ENCODE measurements at regions not wholly inside any gene's neighbourhood (a gene's known extent, or its start where the extent isn't known, plus 50 kb on each side); places are given as distances from the start of the nearest gene placed in this dataset.
"Not testable (repeated sequence)": the region's sequence is repeated elsewhere in the genome, so short reads cannot be mapped to it uniquely, and the experiment has no call there.

DNA sequence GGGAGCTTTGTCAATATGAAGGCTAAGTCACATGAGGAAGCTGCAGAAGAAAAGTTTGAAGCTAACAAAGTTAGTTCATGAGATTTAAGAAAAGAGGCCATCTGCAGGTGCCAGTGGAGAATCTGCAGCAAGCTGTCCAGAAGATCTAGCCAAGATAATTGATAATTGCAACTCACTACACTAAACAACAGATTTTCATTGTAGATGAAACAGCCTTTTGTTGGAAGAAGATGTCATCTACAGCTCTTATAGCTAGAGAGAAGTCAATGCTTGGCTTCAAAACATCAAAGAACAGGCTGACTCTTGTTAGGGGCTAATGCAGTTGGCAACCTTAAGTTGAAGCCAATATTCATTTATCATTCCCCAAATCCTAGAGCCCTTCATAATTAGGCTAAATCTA lies 83.7 kb downstream of the RIN2 start:
- peaks cover 0 to 4% (median 0%) of the 10 kb centered on the region in 4 donors for H3K9me3 ChIP-seq
- H3K27ac ChIP-seq, result no peak overlapping the region
- H3K4me3 ChIP-seq, result no peak overlapping the region
- no peak for DNase-seq
- H3K36me3 ChIP-seq, result peaks cover 0 to 7% (median 2%) of the 10 kb centered on the region in 4 donors
- H3K27me3 ChIP-seq, result no peaks in the 10 kb centered on the region
- H3K4me1 ChIP-seq, result no peaks in the 10 kb centered on the region
- no peak for TF ChIP-seq POLR2A (IDR thresholded peaks at IDR 0.05)
- intact Hi-C loops (cut with DNase I; ENCODE audit: low total_unique reads), result no loop called here

DNA sequence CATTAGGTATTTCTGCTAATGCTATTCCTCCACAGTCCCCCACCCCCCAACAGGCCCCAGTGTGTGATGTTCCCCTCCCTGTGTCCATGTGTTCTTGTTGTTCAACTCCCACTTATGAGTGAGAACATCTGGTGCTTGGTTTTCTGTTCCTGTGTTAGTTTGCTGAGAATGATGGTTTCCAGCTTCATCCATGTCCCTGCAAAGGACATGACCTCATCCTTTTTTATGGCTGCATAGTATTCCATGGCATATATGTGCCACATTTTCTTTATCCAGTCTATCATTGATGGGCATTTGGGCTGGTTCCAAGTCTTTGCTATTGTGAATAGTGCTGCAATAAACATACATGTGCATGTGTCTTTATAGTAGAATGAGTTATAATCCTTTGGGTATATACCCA lies 86.8 kb downstream of the RIN2 start:
- H3K9me3 ChIP-seq; intact Hi-C loops (cut with DNase I; ENCODE audit: low total_unique reads); H3K36me3 ChIP-seq; H3K27me3 ChIP-seq; H3K27ac ChIP-seq; DNase-seq; H3K4me3 ChIP-seq: not testable (repeated sequence)
- peaks cover 5 to 13% (median 8%) of the 10 kb centered on the region in 4 donors for H3K4me1 ChIP-seq

DNA sequence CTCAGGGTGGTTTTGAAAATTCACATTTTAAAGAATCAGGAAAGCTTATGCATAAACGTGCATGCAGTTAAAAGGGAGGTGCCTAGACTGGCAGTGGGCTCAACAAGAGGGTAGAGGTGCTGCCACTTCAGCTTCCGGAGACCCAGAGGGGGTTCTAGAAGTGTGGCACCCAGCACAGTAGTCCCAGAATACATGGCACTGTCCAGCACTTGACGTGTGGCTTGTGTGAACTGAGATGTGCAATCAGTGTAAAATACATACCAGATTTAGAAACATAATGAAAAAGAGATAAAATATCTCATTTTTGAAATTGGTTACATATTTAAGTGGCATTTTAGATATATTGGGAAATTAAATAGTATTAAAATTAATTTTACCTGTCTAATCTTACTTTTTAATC lies 89.3 kb downstream of the RIN2 start:
- Histone ChIP-seq H3K27me3 (no peaks in the 10 kb centered on the region), H3K27ac (no peak overlapping the region), H3K4me1 (peaks cover 5 to 20% (median 10%) of the 10 kb centered on the region in 4 donors), H3K4me3 (no peak overlapping the region), H3K36me3 (no peaks in the 10 kb centered on the region), H3K9me3 (peaks cover 0 to 3% (median 0%) of the 10 kb centered on the region in 4 donors)
- intact Hi-C loops (cut with DNase I; ENCODE audit: low total_unique reads), result no loop called here
- TF ChIP-seq EP300 (IDR thresholded peaks at IDR 0.05) (no peak), POLR2A (IDR thresholded peaks at IDR 0.05) (no peak), POLR2AphosphoS5 (IDR thresholded peaks at IDR 0.05) (no peak)
- TF ChIP-seq, protein P1, sequence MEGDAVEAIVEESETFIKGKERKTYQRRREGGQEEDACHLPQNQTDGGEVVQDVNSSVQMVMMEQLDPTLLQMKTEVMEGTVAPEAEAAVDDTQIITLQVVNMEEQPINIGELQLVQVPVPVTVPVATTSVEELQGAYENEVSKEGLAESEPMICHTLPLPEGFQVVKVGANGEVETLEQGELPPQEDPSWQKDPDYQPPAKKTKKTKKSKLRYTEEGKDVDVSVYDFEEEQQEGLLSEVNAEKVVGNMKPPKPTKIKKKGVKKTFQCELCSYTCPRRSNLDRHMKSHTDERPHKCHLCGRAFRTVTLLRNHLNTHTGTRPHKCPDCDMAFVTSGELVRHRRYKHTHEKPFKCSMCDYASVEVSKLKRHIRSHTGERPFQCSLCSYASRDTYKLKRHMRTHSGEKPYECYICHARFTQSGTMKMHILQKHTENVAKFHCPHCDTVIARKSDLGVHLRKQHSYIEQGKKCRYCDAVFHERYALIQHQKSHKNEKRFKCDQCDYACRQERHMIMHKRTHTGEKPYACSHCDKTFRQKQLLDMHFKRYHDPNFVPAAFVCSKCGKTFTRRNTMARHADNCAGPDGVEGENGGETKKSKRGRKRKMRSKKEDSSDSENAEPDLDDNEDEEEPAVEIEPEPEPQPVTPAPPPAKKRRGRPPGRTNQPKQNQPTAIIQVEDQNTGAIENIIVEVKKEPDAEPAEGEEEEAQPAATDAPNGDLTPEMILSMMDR (IDR thresholded peaks at IDR 0.05), result no peak
- DNase-seq, result no peak
- 79 to 90% (median 88%) methylated on average over 3 of the region's 3 CpGs for WGBS, 5 donors

DNA sequence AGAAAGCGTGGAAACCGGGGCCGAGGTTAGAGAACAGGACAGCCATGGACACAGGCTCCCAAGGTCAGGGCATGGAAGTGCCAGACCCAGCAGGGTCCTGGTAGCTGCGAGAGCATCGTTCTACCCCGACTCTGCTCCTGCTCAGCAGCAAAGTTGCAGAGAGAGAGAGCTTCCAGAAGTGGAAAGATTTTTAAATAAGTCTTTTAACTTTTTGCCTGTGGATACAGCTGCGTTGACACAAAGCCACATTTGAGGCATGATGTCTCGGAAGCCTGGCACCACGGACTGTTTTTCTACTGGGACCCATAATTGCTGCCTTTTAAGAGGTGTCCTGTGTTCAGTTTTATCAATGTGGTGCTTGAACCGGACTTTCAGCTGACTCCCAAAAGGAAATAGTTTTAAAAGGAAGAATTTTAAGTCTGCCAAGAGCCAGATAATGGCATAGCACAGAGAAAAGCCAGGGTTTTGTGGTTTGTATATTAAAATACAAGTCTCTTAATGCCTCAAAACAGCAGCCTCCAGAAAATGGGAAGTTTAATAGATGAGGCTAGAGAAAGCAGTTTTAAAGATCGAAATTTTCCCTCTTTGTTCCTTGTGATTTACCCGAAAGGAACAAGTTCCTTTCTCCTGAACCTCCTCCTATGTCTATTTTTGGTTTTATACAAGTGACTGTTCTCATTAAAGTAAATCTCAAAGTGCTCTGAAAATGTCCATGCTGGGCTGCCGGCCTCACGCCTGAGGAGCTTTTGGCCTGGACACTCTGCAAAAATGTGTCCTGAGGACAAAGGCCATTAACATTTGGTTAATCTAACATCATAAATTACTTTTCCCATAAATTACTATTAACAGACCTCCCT lies 91.5 kb downstream of the RIN2 start:
- H3K27ac ChIP-seq, result peak overlapping the region; percentile 24 to 80 (median 69)
- TF ChIP-seq, protein P1 (IDR thresholded peaks at IDR 0.05), result no peak
- TF ChIP-seq POLR2AphosphoS5 (IDR thresholded peaks at IDR 0.05) (no peak), POLR2A (IDR thresholded peaks at IDR 0.05) (no peak), EP300 (IDR thresholded peaks at IDR 0.05) (no peak)

DNA sequence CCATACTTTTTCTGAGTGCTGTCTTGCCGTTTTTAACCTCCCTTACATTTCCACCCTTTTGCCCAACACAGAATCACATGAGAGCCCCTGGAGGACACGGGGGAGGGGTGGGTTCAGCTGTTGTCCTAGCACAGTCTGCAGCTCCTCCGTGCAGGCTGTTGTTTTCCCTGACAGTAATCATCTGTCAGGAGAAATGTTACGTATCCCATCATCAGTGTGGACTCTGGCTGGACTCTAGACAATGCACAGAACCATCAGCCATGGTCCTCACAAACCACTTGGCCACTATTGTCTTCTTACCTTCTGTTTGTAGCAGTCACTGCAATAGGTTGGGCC lies 92.1 kb downstream of the RIN2 start:
- H3K27ac ChIP-seq, result peak overlapping the region in 4 of 5 donors; percentile 64 to 80 (median 72)
- peaks cover 5 to 20% (median 10%) of the 10 kb centered on the region in 4 donors for H3K4me1 ChIP-seq
- no peaks in the 10 kb centered on the region for H3K36me3 ChIP-seq
- H3K4me3 ChIP-seq, result no peak overlapping the region
- no peak for TF ChIP-seq POLR2AphosphoS5 (IDR thresholded peaks at IDR 0.05)
- TF ChIP-seq EP300 (IDR thresholded peaks at IDR 0.05), result no peak
- TF ChIP-seq, protein P1 (IDR thresholded peaks at IDR 0.05), result no peak
- no peak for TF ChIP-seq POLR2A (IDR thresholded peaks at IDR 0.05)
- DNase-seq, result peak in 1 of 2 donors; percentile 42
- intact Hi-C loops (cut with DNase I; ENCODE audit: low total_unique reads), result no loop called here
- H3K9me3 ChIP-seq, result no peaks in the 10 kb centered on the region
- 50 to 68% (median 52%) methylated on average over 4 of the region's 4 CpGs for WGBS, 5 donors
- no peaks in the 10 kb centered on the region for H3K27me3 ChIP-seq

More for the DNA sequence above, 91.5 kb downstream of the RIN2 start:
- intact Hi-C loops (cut with DNase I; ENCODE audit: low total_unique reads), result no loop called here
- no peaks in the 10 kb centered on the region for H3K9me3 ChIP-seq
- H3K4me1 ChIP-seq, result peaks cover 5 to 20% (median 10%) of the 10 kb centered on the region in 4 donors
- no peak overlapping the region for H3K4me3 ChIP-seq
- H3K36me3 ChIP-seq, result no peaks in the 10 kb centered on the region
- 30 to 60% (median 57%) methylated on average over 14 of the region's 14 CpGs for WGBS, 5 donors
- H3K27me3 ChIP-seq, result no peaks in the 10 kb centered on the region
- DNase-seq, result peak in 1 of 2 donors; percentile 29

Measured in stomach (tissue), 8 donors.